WTC11 (cell line): ENCODE measurements at regions not wholly inside any gene's neighbourhood (a gene's known extent, or its start where the extent isn't known, plus 50 kb on each side); places are given as distances from the start of the nearest gene placed in this dataset.

Experiments
- FOXJ3 ChIP-seq: sonication (generic); formaldehyde crosslinking; IDR thresholded peaks from 2 replicates; pipeline ENCODE4 v1.9.0; 2021; ENCODE audit warnings: missing genetic modification reagents, mild to moderate bottlenecking, borderline replicate concordance
- MAX ChIP-seq: sonication (generic); formaldehyde crosslinking; IDR thresholded peaks from 2 replicates; pipeline ENCODE4 v1.8.0; 2022; ENCODE audit warnings: mild to moderate bottlenecking, missing genetic modification reagents
- NR2C2 ChIP-seq: sonication (generic); formaldehyde crosslinking; IDR thresholded peaks from 2 replicates; pipeline ENCODE4 v1.8.0; 2022; ENCODE audit warnings: mild to moderate bottlenecking, missing genetic modification reagents
- TCF7 ChIP-seq: sonication (generic); formaldehyde crosslinking; IDR thresholded peaks from 2 replicates; pipeline ENCODE4 v1.8.0; 2022; ENCODE audit warnings: mild to moderate bottlenecking, low read depth, missing genetic modification reagents, moderate library complexity
- ZBTB21 ChIP-seq: sonication (generic); formaldehyde crosslinking; IDR thresholded peaks from 2 replicates; pipeline ENCODE4 v1.8.1; 2023; ENCODE audit warnings: mild to moderate bottlenecking, missing genetic modification reagents, borderline replicate concordance
- TF ChIP-seq, protein P1 (sequence below): fragments of 200-600 bp; IDR thresholded peaks from 2 replicates; pipeline ENCODE4 v1.8.0; 2022; ENCODE audit warnings: antibody characterized with exemption

DNA sequence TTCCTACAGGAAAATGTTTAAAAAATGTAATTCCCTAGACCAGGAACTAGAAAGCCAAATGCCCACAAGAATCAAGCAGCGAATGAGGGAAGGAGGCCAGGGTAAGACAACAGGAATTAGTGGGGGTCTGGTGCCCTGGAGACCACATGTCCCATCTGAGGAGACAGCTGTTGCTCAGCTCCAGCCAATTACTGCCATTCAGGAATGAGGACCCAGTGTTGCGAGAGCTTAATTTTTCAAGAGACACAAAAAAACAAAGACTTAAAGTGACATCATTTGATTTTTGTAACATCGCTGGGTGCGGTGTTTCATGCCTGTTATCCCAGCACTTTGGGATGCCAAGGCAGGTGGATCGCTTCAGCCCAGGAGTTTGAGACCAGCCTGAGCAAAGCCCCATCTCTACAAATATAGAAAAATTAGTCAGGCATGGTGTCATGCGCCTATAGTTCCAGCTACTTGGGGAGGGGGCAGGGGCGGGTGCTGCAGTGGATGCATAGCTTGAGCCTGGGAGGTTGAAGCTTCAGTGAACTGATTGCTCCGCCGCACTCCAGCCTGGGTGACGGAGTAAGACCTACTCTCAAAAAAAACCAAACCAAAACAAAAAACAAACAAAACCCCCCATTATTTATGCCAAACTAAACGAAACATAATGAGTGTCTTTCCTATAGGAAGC, 52.8 kb upstream of the LRIG1 start:
- no peak for TF ChIP-seq MAX (CRISPR knock-in tag)
- TF ChIP-seq, protein P1, sequence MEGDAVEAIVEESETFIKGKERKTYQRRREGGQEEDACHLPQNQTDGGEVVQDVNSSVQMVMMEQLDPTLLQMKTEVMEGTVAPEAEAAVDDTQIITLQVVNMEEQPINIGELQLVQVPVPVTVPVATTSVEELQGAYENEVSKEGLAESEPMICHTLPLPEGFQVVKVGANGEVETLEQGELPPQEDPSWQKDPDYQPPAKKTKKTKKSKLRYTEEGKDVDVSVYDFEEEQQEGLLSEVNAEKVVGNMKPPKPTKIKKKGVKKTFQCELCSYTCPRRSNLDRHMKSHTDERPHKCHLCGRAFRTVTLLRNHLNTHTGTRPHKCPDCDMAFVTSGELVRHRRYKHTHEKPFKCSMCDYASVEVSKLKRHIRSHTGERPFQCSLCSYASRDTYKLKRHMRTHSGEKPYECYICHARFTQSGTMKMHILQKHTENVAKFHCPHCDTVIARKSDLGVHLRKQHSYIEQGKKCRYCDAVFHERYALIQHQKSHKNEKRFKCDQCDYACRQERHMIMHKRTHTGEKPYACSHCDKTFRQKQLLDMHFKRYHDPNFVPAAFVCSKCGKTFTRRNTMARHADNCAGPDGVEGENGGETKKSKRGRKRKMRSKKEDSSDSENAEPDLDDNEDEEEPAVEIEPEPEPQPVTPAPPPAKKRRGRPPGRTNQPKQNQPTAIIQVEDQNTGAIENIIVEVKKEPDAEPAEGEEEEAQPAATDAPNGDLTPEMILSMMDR = no peak
- TF ChIP-seq FOXJ3 (CRISPR knock-in tag) = no peak
- no peak for TF ChIP-seq TCF7 (CRISPR knock-in tag)
- TF ChIP-seq ZBTB21 (CRISPR knock-in tag) = no peak
- no peak for TF ChIP-seq NR2C2
